ENCODE measurements at regions not wholly inside any gene's neighbourhood (a gene's known extent, or its start where the extent isn't known, plus 50 kb on each side); places are given as distances from the start of the nearest gene placed in this dataset.

DNA sequence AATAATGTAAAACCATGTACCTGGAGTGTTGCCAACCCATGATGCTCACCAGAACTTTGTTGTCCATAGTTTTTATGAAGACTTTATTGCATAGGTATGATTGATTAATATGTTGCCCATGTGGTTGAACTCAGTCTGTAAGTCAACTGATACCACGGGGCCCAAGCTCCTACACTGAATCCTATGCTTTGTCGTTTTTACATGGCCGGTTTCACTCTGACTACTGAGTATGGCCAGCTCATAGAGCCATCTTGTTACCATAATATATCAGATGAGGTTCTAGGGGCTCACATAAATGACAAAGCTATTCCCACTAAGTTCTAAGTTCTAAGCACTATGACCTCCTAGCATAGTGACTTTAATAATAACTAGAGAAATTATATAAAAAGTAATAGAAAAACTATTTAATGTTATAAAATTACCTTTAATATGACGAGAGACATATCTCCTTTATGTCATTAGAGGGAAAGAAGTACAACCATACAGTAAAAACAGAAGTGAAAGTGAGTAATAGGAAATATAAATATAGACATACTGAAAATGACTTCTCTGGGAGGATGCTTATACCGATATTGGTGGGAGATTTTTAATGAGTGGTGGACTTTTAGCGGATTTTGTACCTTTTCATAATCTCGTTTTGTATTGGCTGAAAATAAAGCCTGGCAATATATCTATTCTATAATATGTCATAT, 983.4 kb upstream of the PRMT6 start:
- TF ChIP-seq, protein P1, sequence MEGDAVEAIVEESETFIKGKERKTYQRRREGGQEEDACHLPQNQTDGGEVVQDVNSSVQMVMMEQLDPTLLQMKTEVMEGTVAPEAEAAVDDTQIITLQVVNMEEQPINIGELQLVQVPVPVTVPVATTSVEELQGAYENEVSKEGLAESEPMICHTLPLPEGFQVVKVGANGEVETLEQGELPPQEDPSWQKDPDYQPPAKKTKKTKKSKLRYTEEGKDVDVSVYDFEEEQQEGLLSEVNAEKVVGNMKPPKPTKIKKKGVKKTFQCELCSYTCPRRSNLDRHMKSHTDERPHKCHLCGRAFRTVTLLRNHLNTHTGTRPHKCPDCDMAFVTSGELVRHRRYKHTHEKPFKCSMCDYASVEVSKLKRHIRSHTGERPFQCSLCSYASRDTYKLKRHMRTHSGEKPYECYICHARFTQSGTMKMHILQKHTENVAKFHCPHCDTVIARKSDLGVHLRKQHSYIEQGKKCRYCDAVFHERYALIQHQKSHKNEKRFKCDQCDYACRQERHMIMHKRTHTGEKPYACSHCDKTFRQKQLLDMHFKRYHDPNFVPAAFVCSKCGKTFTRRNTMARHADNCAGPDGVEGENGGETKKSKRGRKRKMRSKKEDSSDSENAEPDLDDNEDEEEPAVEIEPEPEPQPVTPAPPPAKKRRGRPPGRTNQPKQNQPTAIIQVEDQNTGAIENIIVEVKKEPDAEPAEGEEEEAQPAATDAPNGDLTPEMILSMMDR (IDR thresholded peaks at IDR 0.05; ENCODE audit: insufficient read depth, low read length): no peak
- TF ChIP-seq SPI1 (IDR thresholded peaks at IDR 0.05; ENCODE audit: borderline replicate concordance, low read depth): no peak
- TF ChIP-seq, protein P2, sequence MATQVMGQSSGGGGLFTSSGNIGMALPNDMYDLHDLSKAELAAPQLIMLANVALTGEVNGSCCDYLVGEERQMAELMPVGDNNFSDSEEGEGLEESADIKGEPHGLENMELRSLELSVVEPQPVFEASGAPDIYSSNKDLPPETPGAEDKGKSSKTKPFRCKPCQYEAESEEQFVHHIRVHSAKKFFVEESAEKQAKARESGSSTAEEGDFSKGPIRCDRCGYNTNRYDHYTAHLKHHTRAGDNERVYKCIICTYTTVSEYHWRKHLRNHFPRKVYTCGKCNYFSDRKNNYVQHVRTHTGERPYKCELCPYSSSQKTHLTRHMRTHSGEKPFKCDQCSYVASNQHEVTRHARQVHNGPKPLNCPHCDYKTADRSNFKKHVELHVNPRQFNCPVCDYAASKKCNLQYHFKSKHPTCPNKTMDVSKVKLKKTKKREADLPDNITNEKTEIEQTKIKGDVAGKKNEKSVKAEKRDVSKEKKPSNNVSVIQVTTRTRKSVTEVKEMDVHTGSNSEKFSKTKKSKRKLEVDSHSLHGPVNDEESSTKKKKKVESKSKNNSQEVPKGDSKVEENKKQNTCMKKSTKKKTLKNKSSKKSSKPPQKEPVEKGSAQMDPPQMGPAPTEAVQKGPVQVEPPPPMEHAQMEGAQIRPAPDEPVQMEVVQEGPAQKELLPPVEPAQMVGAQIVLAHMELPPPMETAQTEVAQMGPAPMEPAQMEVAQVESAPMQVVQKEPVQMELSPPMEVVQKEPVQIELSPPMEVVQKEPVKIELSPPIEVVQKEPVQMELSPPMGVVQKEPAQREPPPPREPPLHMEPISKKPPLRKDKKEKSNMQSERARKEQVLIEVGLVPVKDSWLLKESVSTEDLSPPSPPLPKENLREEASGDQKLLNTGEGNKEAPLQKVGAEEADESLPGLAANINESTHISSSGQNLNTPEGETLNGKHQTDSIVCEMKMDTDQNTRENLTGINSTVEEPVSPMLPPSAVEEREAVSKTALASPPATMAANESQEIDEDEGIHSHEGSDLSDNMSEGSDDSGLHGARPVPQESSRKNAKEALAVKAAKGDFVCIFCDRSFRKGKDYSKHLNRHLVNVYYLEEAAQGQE (IDR thresholded peaks at IDR 0.05; ENCODE audit: insufficient replicate concordance, low read depth): no peak
- TF ChIP-seq GABPA (IDR thresholded peaks at IDR 0.05; ENCODE audit: low read depth): no peak
